CD4-positive, alpha-beta T cell treated with Interleukin-21 for 1 hour (primary cell): ENCODE measurements at regions not wholly inside any gene's neighbourhood (a gene's known extent, or its start where the extent isn't known, plus 50 kb on each side); places are given as distances from the start of the nearest gene placed in this dataset.

Source experiments
- DNase-seq: peaks from one replicate; pipeline ENCODE4 v3.0.0-alpha.2; 2020

- no peak for DNase-seq
Observed at GRCh38 chr10:124283949-124284250, 134.8 kb downstream of the OAT start.

GRCh38 chr10:124283215-124283948 lies 135.3 kb downstream of the OAT start:
- no peak for DNase-seq

- DNase-seq, result no peak
Observed at GRCh38 chr10:124282326-124282725, 136.4 kb downstream of the OAT start.

GRCh38 chr10:124281666-124282065 lies 137.1 kb downstream of the OAT start:
- no peak for DNase-seq

GRCh38 chr10:124280916-124281315 lies 137.8 kb downstream of the OAT start:
- DNase-seq, result no peak

- DNase-seq, result no peak
Observed at GRCh38 chr10:124279882-124280281, 138.8 kb downstream of the OAT start.

GRCh38 chr10:124279298-124279697 lies 139.4 kb downstream of the OAT start:
- DNase-seq, result no peak

GRCh38 chr10:124278356-124278755 lies 140.4 kb downstream of the OAT start:
- no peak for DNase-seq

GRCh38 chr10:124273141-124273540 lies 145.6 kb downstream of the OAT start:
- no peak for DNase-seq

- DNase-seq, result no peak
Observed at GRCh38 chr10:124271676-124272075, 147.0 kb downstream of the OAT start.

- DNase-seq, result no peak
Observed at GRCh38 chr10:124270530-124271327, 148.0 kb downstream of the OAT start.

GRCh38 chr10:124268976-124269375 lies 149.7 kb downstream of the OAT start:
- no peak for DNase-seq

GRCh38 chr10:124267911-124268549 lies 150.7 kb downstream of the OAT start:
- no peak for DNase-seq

- DNase-seq, result no peak
Observed at GRCh38 chr10:124267231-124267885, 151.4 kb downstream of the OAT start.

GRCh38 chr10:124266468-124267230 lies 152.1 kb downstream of the OAT start:
- no peak for DNase-seq

GRCh38 chr10:124265776-124266467 lies 152.8 kb downstream of the OAT start:
- DNase-seq, result no peak

- DNase-seq, result no peak
Observed at GRCh38 chr10:124265391-124265745, 153.4 kb downstream of the OAT start.

GRCh38 chr10:124264711-124265390 lies 153.9 kb downstream of the OAT start:
- no peak for DNase-seq

- no peak for DNase-seq
Observed at GRCh38 chr10:124264271-124264670, 154.5 kb downstream of the OAT start.

- no peak for DNase-seq
Observed at GRCh38 chr10:124263726-124264125, 155.0 kb downstream of the OAT start.

GRCh38 chr10:124262971-124263370 lies 155.8 kb downstream of the OAT start:
- DNase-seq, result no peak
